ENCODE measurements at regions not wholly inside any gene's neighbourhood (a gene's known extent, or its start where the extent isn't known, plus 50 kb on each side); places are given as distances from the start of the nearest gene placed in this dataset.

GRCh38 chr7:145644426-145645134, 472.0 kb upstream of the CNTNAP2 start (continued):
- no peak for TF ChIP-seq REST (IDR thresholded peaks at IDR 0.05; ENCODE audit: unreplicated experiment)
- no peak for TF ChIP-seq CREB1 (CRISPR knock-in tag; IDR thresholded peaks at IDR 0.05; ENCODE audit: low read depth)
- no peak for TF ChIP-seq EZH2 (IDR thresholded peaks at IDR 0.05; ENCODE audit: low read depth, unreplicated experiment)
- TF ChIP-seq EZH2phosphoT487 (IDR thresholded peaks at IDR 0.05; ENCODE audit: unreplicated experiment): no peak
- no peak for TF ChIP-seq ZNF331 (CRISPR knock-in tag; IDR thresholded peaks at IDR 0.05; ENCODE audit: low read depth)
- no peak for TF ChIP-seq STAT1 (IDR thresholded peaks at IDR 0.05; ENCODE audit: unreplicated experiment)
- no peak for TF ChIP-seq ETS1 (IDR thresholded peaks at IDR 0.05)
- TF ChIP-seq NANOG (IDR thresholded peaks at IDR 0.05; ENCODE audit: borderline replicate concordance): no peak
- TF ChIP-seq JUNB (IDR thresholded peaks at IDR 0.05; ENCODE audit: unreplicated experiment): no peak
- TF ChIP-seq CTCF (conservative IDR thresholded peaks at IDR 0.05; ENCODE audit: low read depth in 2 of 2): no peak
- no peak for TF ChIP-seq ZNF114 (CRISPR knock-in tag; IDR thresholded peaks at IDR 0.05)
- no peak for TF ChIP-seq POLR2AphosphoS5 (IDR thresholded peaks at IDR 0.05; ENCODE audit: low read depth)

- Histone ChIP-seq H3K27me3 (ENCODE audit: insufficient read depth) (no peaks in the 10 kb centered on the region), H3K79me2 (replicated peaks; ENCODE audit: insufficient read depth) (no peaks in the 10 kb centered on the region), H3K36me3 (ENCODE audit: insufficient read depth) (no peaks in the 10 kb centered on the region; the same call in 1 of the 2 replicates), H3K4me3 (no peak overlapping the region), H4K20me1 (replicated peaks; ENCODE audit: insufficient read depth) (no peaks in the 10 kb centered on the region), H3F3A (replicated peaks; ENCODE audit: low read depth) (no peaks in the 10 kb centered on the region), H3K27ac (ENCODE audit: low read depth) (no peak overlapping the region), H3K4me2 (no peak overlapping the region), H3K9me2 (ENCODE audit: insufficient read depth) (no peaks in the 10 kb centered on the region), H2AFZ (no peak overlapping the region), H3K4me1 (ENCODE audit: insufficient read depth) (no peaks in the 10 kb centered on the region)
- H3K27ac Mint-ChIP-seq: no peak overlapping the region
- DNase-seq (ENCODE audit: low spot score) (no peak), ATAC-seq (no peak)
- H3K4me3 Mint-ChIP-seq: no peak overlapping the region
- H3K36me3 Mint-ChIP-seq (ENCODE audit: low read depth): peaks cover 23% of the 10 kb centered on the region; the same call in 2 of the 3 replicates
- H3K9me3 Mint-ChIP-seq: peaks cover 89% of the 10 kb centered on the region
- H3K4me1 Mint-ChIP-seq: no peaks in the 10 kb centered on the region
- H3K27me3 Mint-ChIP-seq (ENCODE audit: insufficient read depth, low read depth, poor library complexity): no peaks in the 10 kb centered on the region
- TF ChIP-seq CREB1 (CRISPR knock-in tag; IDR thresholded peaks at IDR 0.05; ENCODE audit: low read depth) (no peak), STAT1 (IDR thresholded peaks at IDR 0.05; ENCODE audit: unreplicated experiment) (no peak), JUNB (IDR thresholded peaks at IDR 0.05; ENCODE audit: unreplicated experiment) (no peak), CTCF (conservative IDR thresholded peaks at IDR 0.05; ENCODE audit: low read depth in 2 of 2) (no peak), ZNF114 (CRISPR knock-in tag; IDR thresholded peaks at IDR 0.05) (no peak), POLR2AphosphoS5 (IDR thresholded peaks at IDR 0.05; ENCODE audit: low read depth) (no peak), ETS1 (IDR thresholded peaks at IDR 0.05) (no peak), NANOG (IDR thresholded peaks at IDR 0.05; ENCODE audit: borderline replicate concordance) (no peak), EZH2 (IDR thresholded peaks at IDR 0.05; ENCODE audit: low read depth, unreplicated experiment) (no peak), REST (IDR thresholded peaks at IDR 0.05; ENCODE audit: unreplicated experiment) (no peak)
These were observed 472.6 kb upstream of the CNTNAP2 start for GRCh38 chr7:145643981-145644380.

All from GM23338 (cell line).